Heart left ventricle (tissue), 16 donors: ENCODE measurements at regions not wholly inside any gene's neighbourhood (a gene's known extent, or its start where the extent isn't known, plus 50 kb on each side); places are given as distances from the start of the nearest gene placed in this dataset.

Experiments
- ATAC-seq, 4 donors: fragments of 200-7000 bp; cut with Tn5 transposase; one replicate each; pipeline ENCODE4 v1.9.1; 2020 to 2022; ENCODE audit warnings: moderate library complexity in 4 of 4, mild to moderate bottlenecking in 3 of 4, moderate number of reproducible peaks in 1 of 4
- DNase-seq, 5 donors: peaks; one replicate each; pipeline ENCODE4 v3.0.0-alpha.2; 2020
- H3K27ac ChIP-seq, 12 donors: fragments of 200-600 bp; sonication (generic) in 4 of 12; one replicate each; pipeline versions ENCODE4 v1.5.0 to v1.8.0; 2016 to 2022; ENCODE audit warnings: mild to moderate bottlenecking in 2 of 12
- H3K27me3 ChIP-seq, 9 donors: fragments of 200-600 bp; sonication (generic) in 2 of 9; one replicate each; pipeline versions ENCODE4 v1.5.1 to v1.8.0; 2016 to 2022; ENCODE audit warnings: mild to moderate bottlenecking in 3 of 9
- H3K36me3 ChIP-seq, 9 donors: fragments of 200-600 bp; sonication (generic) in 2 of 9; one replicate each; pipeline versions ENCODE4 v1.5.0 to v1.8.0; 2018 to 2022; ENCODE audit warnings: mild to moderate bottlenecking in 2 of 9
- H3K4me1 ChIP-seq, 12 donors: fragments of 200-600 bp; sonication (generic) in 4 of 12; one replicate each; pipeline versions ENCODE4 v1.5.0 to v1.8.0; 2016 to 2022; ENCODE audit warnings: mild to moderate bottlenecking in 3 of 12
- H3K4me3 ChIP-seq, 12 donors: fragments of 200-600 bp; sonication (generic) in 4 of 12; one replicate each; pipeline versions ENCODE4 v1.5.0 to v1.8.0; 2017 to 2022; ENCODE audit warnings: mild to moderate bottlenecking in 9 of 12, moderate library complexity in 4 of 12
- H3K9me3 ChIP-seq, 12 donors: fragments of 200-600 bp; sonication (generic) in 4 of 12; one replicate each; pipeline versions ENCODE4 v1.5.0 to v1.8.0; 2016 to 2022; ENCODE audit warnings: mild to moderate bottlenecking in 1 of 12
- POLR2A ChIP-seq, 2 donors: fragments of 450-650 bp; IDR thresholded peaks; one replicate each; pipeline ENCODE4 v1.6.1; 2017; ENCODE audit warnings: antibody characterized with exemption in 2 of 2, mild to moderate bottlenecking in 2 of 2, moderate library complexity in 2 of 2
- WGBS, 4 donors: extraction: QIAGEN DNeasy Blood & Tissue Kit in 2 of 4; methylation state at CpG; one replicate each; pipeline versions ENCODE4 v1.1.5 to v1.1.7; 2013 to 2018; 5-methylcytosine and 5-hydroxymethylcytosine counted together
- intact Hi-C, 10 donors: fragments of 100-400 bp; cut with DNase I; formaldehyde crosslinking; loops; one replicate each; pipeline versions ENCODE4 v1.11.1 to v1.14.2; 2022
- TF ChIP-seq, protein P1 (sequence below), 12 donors: fragments of 200-600 bp; sonication (generic) in 4 of 12; IDR thresholded peaks; one replicate each; pipeline versions ENCODE4 v1.5.0 to v1.8.0; 2018 to 2022; ENCODE audit warnings: antibody characterized with exemption in 12 of 12, mild to moderate bottlenecking in 5 of 12
- donor health status: ischemic (EF 13 %, LVEDD 7.1; RV severe dilation, severe dysfunction).
- donor health status: healthy with polysubstance abuse.
- donor health status: DM: no; HTN: yes; CAD: no.
- donor health status: DM: no; HTN: no; CAD: no.
- donor health status: ischemic (EF 25% LVEDD 6.9; RV normal size, moderate dysfunction).
- donor health status: ischemic (EF 25% LVEDD 5.7; RV mildly dilated, moderate dysfunction).
- donor health status: healthy.
- donor health status: DM: yes; HTN: yes; CAD: no.
- donor health status: ischemic (EF 35%, LVEDD 5.7; RV mildly dilated, moderate dysfunction).
- donor health status: nonischemic (EF 11% LVEDD 7.7; RV severe dilation, severe dysfunction).
- donor health status: DM: yes; HTN: yes; CAD: no.
- donor health status: PGD.
- donor health status: ischemic (EF 29% LVEDD 5.4; RV normal size, mild dysfunction).
- donor health status: nonischemic (EF 23%, LVEDD 6.1; RV moderate dilation, normal function).

DNA sequence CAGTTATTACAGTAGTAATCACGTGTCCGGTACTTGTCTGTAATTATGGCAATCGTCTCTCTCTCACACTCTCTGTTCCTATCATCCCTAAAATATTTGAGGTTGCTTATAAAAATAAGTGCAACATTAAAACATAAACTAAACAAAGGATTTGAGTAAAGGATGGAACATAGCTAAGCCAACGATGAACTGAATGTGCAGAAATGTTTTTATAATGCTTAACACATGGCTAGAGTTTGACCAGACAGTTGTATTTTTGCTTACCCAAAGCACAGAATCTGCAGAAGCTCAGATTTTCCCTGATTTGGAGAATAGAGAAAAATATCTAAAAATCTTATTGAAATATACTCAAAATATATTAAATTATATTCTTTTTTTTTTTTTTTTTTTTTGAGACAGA, 1030.9 kb downstream of the NAALADL2 start:
- no peak overlapping the region for H3K27ac ChIP-seq
- no peak overlapping the region for H3K4me3 ChIP-seq
- no peak for DNase-seq
- 65 to 90% (median 83%) methylated on average over 4 of the region's 4 CpGs for WGBS, 4 donors
- ATAC-seq: no peak
- intact Hi-C loops: no loop called here
- H3K27me3 ChIP-seq: no peaks in the 10 kb centered on the region
- no peaks in the 10 kb centered on the region for H3K4me1 ChIP-seq
- H3K36me3 ChIP-seq: no peaks in the 10 kb centered on the region
- H3K9me3 ChIP-seq: peaks cover 0 to 10% (median 0%) of the 10 kb centered on the region in 12 donors
- no peak for TF ChIP-seq POLR2A (IDR thresholded peaks at IDR 0.05)
- TF ChIP-seq, protein P1, sequence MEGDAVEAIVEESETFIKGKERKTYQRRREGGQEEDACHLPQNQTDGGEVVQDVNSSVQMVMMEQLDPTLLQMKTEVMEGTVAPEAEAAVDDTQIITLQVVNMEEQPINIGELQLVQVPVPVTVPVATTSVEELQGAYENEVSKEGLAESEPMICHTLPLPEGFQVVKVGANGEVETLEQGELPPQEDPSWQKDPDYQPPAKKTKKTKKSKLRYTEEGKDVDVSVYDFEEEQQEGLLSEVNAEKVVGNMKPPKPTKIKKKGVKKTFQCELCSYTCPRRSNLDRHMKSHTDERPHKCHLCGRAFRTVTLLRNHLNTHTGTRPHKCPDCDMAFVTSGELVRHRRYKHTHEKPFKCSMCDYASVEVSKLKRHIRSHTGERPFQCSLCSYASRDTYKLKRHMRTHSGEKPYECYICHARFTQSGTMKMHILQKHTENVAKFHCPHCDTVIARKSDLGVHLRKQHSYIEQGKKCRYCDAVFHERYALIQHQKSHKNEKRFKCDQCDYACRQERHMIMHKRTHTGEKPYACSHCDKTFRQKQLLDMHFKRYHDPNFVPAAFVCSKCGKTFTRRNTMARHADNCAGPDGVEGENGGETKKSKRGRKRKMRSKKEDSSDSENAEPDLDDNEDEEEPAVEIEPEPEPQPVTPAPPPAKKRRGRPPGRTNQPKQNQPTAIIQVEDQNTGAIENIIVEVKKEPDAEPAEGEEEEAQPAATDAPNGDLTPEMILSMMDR (IDR thresholded peaks at IDR 0.05): no peak

DNA sequence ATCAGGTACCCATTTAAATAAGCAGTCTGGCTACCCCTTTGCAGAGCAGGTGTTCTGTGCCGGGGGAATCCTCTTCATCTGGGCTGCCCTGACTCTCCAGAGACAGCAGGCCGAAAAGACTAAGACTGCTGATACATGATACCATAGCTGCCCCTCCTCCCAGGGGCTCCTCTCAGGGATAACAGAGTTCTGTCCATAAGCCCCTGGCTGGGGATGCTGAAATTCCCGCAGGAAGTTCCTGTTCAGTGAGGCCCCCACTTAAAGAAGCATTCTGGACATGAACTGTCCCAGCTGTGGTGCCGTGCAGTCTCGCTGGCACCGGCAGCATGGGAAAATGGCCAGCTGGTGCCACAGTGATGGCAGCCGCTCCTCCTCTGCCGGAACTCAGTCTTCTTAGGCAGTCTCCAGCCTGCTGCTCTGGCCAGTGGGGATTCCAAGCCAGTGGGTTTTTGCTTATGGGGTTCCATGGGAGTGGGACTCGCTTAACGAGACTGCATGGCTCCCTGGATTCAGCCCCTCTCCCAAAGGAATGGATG, 1026.2 kb downstream of the NAALADL2 start:
- H3K4me1 ChIP-seq: no peaks in the 10 kb centered on the region
- TF ChIP-seq, protein P1 (IDR thresholded peaks at IDR 0.05): no peak
- no peak for TF ChIP-seq POLR2A (IDR thresholded peaks at IDR 0.05)
- 79 to 90% (median 82%) methylated on average over 8 to 10 of the region's 10 CpGs for WGBS, 4 donors
- intact Hi-C loops: no loop called here
- no peaks in the 10 kb centered on the region for H3K27me3 ChIP-seq
- H3K4me3 ChIP-seq: no peak overlapping the region
- no peaks in the 10 kb centered on the region for H3K36me3 ChIP-seq
- no peak for ATAC-seq
- no peak for DNase-seq
- H3K27ac ChIP-seq: no peak overlapping the region
- peaks cover 0 to 12% (median 0%) of the 10 kb centered on the region in 12 donors for H3K9me3 ChIP-seq

DNA sequence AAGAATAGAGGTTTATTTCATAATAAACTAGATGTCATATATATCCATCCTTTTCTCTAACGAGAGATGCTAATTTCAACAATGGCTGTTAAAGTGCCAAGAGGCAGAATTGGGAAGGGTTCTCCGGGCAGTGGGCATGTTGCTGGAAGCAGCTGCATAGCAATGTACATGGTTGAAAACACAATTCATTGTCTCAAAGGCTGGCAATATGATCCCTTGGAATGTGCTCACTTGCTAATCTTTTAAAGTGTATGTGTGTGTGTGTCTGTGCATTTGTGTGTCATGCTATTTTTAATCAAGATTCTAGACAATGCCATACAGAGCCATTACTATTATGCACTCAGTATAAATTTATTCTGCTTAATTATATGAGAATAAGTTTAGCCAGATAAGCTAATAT, 1020.3 kb downstream of the NAALADL2 start:
- WGBS, 4 donors: 76 to 85% (median 84%) methylated on average over 2 of the region's 2 CpGs
- H3K9me3 ChIP-seq: peaks cover 0 to 11% (median 0%) of the 10 kb centered on the region in 12 donors
- no peaks in the 10 kb centered on the region for H3K4me1 ChIP-seq
- no peak overlapping the region for H3K27ac ChIP-seq
- DNase-seq (no peak), ATAC-seq (no peak)
- H3K36me3 ChIP-seq: no peaks in the 10 kb centered on the region
- intact Hi-C loops: no loop called here
- H3K4me3 ChIP-seq: no peak overlapping the region
- H3K27me3 ChIP-seq: no peaks in the 10 kb centered on the region
- TF ChIP-seq POLR2A (IDR thresholded peaks at IDR 0.05): no peak
- TF ChIP-seq, protein P1 (IDR thresholded peaks at IDR 0.05): no peak

DNA sequence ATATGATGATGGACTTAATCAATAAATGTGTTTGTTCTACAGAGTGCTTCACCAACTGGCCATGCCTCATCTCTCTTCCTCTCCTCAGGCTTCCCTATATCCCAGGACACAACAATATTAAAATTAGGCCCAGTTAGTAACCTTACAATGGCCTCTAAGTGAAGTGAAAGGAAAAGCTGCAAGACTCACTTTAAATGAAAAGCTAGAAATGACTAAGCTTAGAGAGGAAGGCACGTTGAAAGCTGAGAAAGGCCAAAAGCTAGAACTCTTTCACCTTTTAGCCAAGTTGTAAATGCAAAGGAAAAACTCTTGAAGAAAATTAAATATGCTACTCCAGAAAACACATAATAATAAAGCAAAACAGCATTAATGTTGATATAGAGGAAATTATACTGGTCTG, 1010.3 kb downstream of the NAALADL2 start:
- TF ChIP-seq, protein P1 (IDR thresholded peaks at IDR 0.05): no peak
- no peak for TF ChIP-seq POLR2A (IDR thresholded peaks at IDR 0.05)
- 63 to 65% (median 63%) methylated on average over 1 of the region's 1 CpG for WGBS, 4 donors
- Histone ChIP-seq H3K9me3 (peaks cover 0 to 8% (median 0%) of the 10 kb centered on the region in 12 donors), H3K4me3 (no peak overlapping the region), H3K27me3 (no peaks in the 10 kb centered on the region), H3K4me1 (no peaks in the 10 kb centered on the region), H3K27ac (no peak overlapping the region), H3K36me3 (no peaks in the 10 kb centered on the region)
- ATAC-seq (no peak), DNase-seq (no peak)
- intact Hi-C loops: no loop called here
